HG02623 (cell line): ENCODE measurements at regions not wholly inside any gene's neighbourhood (a gene's known extent, or its start where the extent isn't known, plus 50 kb on each side); places are given as distances from the start of the nearest gene placed in this dataset.
"Not testable (repeated sequence)": the region's sequence is repeated elsewhere in the genome, so short reads cannot be mapped to it uniquely, and the experiment has no call there.

Experiments
- ATAC-seq: cut with Tn5 transposase; IDR thresholded peaks from one replicate; pipeline ENCODE4 v1.9.1; 2021; ENCODE audit warnings: moderate library complexity; ENCODE audit not compliant: unreplicated experiment

GRCh38 chr6:11411593-11411992 is 126.0 kb upstream of the TMEM170B start:
- no peak for ATAC-seq

- no peak for ATAC-seq
These were observed 126.8 kb upstream of the TMEM170B start for GRCh38 chr6:11410539-11411307.

GRCh38 chr6:11409371-11409770 is 128.2 kb upstream of the TMEM170B start:
- ATAC-seq = no peak

- no peak for ATAC-seq
These were observed 130.1 kb upstream of the TMEM170B start for GRCh38 chr6:11407414-11407813.

- ATAC-seq = no peak
These were observed 132.7 kb upstream of the TMEM170B start for GRCh38 chr6:11404838-11405237.

GRCh38 chr6:11404081-11404480 is 133.5 kb upstream of the TMEM170B start:
- ATAC-seq = no peak

GRCh38 chr6:11403035-11403601 is 134.4 kb upstream of the TMEM170B start:
- ATAC-seq = no peak

- not testable (repeated sequence) for ATAC-seq
These were observed 135.0 kb upstream of the TMEM170B start for GRCh38 chr6:11402581-11402980.

GRCh38 chr6:11401954-11402353 is 135.6 kb upstream of the TMEM170B start:
- ATAC-seq = not testable (repeated sequence)

- no peak for ATAC-seq
These were observed 138.9 kb upstream of the TMEM170B start for GRCh38 chr6:11398451-11399326.

GRCh38 chr6:11397622-11398450 is 139.7 kb upstream of the TMEM170B start:
- ATAC-seq = no peak

- no peak for ATAC-seq
These were observed 140.7 kb upstream of the TMEM170B start for GRCh38 chr6:11396860-11397259.

- no peak for ATAC-seq
These were observed 143.6 kb upstream of the TMEM170B start for GRCh38 chr6:11393713-11394627.

GRCh38 chr6:11392778-11393507 is 144.6 kb upstream of the TMEM170B start:
- ATAC-seq = no peak

- ATAC-seq = no peak
These were observed 145.4 kb upstream of the TMEM170B start for GRCh38 chr6:11391934-11392777.

- no peak for ATAC-seq
These were observed 147.6 kb upstream of the TMEM170B start for GRCh38 chr6:11389977-11390376.

GRCh38 chr6:11388983-11389944 is 148.3 kb upstream of the TMEM170B start:
- ATAC-seq = no peak
